ENCODE measurements at regions not wholly inside any gene's neighbourhood (a gene's known extent, or its start where the extent isn't known, plus 50 kb on each side); places are given as distances from the start of the nearest gene placed in this dataset.

DNA sequence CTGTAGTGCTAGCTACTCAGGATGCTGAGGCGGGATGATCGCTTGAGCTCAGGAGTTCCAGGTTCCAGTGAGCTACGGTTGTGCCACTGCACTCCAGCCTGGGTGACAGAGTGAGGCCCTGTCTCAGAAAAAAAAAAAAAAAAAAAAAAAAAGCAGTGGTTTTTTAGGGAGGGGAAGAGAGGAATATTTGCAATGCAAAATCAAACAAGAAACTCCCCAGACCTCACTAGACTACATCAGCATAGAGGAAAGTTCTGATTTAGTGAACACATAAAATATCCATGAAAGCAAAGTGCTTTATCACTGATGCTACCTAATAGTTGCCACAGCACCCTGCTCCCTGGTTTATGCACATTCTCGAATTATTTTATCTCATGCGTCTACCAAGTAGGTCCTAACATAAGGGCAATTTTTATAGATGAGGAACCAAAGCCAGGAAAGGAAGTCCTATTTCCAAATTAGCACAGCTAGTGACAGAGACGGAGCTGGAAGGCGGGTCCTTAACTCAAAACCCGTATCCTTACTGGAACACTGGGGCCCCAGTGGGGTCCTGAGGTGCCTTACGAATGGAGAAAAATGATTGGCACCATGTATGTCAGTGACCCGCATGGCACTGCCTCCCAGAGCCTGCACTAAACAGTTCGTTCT lies 50.7 kb upstream of the GPR157 start:
- H3K27ac ChIP-seq: no peak overlapping the region
- POLR2A ChIA-PET (ENCODE audit: low non-redundant PET): interaction anchor here (0.7 to 0.8 kb wide), 2 partner anchors 21 to 54 kb away, joined by 3 to 8 read pairs; no protein-coding TSS in a partner anchor
- CTCF ChIA-PET: interaction anchor here (0.6 kb wide), 2 partner anchors 63 to 364 kb away, joined by 3 to 5 read pairs; no protein-coding TSS in a partner anchor
- no peak for DNase-seq (ENCODE audit: low spot score)
- TF ChIP-seq, protein P1, sequence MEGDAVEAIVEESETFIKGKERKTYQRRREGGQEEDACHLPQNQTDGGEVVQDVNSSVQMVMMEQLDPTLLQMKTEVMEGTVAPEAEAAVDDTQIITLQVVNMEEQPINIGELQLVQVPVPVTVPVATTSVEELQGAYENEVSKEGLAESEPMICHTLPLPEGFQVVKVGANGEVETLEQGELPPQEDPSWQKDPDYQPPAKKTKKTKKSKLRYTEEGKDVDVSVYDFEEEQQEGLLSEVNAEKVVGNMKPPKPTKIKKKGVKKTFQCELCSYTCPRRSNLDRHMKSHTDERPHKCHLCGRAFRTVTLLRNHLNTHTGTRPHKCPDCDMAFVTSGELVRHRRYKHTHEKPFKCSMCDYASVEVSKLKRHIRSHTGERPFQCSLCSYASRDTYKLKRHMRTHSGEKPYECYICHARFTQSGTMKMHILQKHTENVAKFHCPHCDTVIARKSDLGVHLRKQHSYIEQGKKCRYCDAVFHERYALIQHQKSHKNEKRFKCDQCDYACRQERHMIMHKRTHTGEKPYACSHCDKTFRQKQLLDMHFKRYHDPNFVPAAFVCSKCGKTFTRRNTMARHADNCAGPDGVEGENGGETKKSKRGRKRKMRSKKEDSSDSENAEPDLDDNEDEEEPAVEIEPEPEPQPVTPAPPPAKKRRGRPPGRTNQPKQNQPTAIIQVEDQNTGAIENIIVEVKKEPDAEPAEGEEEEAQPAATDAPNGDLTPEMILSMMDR (conservative IDR thresholded peaks at IDR 0.05; ENCODE audit: low read depth): no peak

DNA sequence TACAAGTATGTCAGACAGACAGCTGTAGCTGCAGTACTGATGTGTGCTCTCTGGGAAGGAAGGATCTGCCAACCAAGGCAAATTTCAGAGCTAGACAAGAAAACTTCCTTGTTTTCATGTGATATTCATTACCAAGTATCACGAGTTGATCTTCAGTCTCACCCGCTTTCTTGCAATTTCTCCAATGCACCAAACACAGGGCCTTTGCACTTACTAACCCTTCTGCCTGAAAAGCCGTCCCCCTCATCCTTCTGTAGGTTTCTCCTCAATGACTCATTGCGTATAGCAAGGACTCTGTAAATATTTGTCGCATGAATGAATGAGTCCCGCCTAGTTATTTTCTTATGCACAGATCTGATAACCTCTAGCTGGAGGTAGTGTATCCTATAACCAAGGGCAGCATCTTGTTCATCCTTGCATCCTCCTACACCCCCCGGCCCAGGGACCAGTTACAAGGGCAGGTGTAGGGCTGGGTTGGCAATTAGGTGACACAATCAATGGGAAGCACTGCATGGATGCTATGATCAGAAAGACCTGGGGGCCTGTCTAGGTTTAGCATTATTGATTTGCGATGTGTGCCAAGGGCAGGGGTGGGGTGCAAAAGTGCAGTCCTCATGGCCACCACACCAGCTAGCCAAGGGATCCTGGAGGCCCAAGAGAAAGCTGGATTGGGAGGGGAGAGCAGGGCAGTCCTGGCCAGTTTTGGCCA lies 51.4 kb upstream of the GPR157 start:
- CTCF ChIA-PET: interaction anchor here (0.6 to 1.1 kb wide), 12 partner anchors 8 to 324 kb away, joined by 3 to 9 read pairs (median 4); no protein-coding TSS in a partner anchor
- DNase-seq (ENCODE audit: low spot score): no peak
- POLR2A ChIA-PET (ENCODE audit: low non-redundant PET): interaction anchor here (0.6 to 0.8 kb wide), 2 partner anchors 21 to 407 kb away, joined by 3 to 4 read pairs; no protein-coding TSS in a partner anchor
- TF ChIP-seq, protein P1 (conservative IDR thresholded peaks at IDR 0.05; ENCODE audit: low read depth): no peak
- H3K27ac ChIP-seq: no peak overlapping the region

DNA sequence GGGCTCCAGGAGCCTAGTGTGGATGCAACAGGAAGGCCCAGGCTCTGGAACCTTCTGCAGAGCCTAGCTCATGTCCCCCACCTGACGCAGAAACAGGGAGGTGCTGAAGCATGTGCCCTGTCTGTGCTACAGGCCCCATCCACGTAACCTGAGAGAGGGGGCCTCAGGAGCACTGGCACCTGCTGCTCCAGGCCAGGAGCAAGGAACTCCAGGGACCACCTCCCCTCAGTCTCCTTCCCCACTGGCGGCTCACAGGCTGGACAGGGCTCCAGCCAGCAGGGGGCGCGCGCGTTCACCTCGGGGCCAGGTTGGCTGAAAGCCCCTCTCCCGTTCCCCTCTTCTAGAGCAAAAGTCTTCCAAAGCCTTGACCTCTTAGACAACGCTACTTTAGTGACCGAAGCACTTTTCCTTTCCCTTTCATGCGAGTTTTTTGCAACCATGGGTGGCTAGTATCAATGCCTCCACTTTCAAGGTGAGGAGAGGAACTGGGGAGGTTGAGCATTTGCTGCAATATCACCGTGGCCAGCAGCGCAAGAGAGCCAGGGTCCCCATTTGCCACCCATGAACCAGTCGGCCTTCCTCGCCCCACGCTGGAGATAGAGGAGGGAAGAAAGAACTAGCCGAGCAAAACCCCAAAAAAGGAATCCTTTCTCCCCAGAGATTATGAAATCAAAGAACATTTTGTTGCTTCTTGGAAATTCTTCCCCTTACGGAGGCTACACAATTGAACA lies 52.4 kb upstream of the GPR157 start:
- peak; percentile 59 for DNase-seq (ENCODE audit: low spot score)
- H3K27ac ChIP-seq: peak overlapping the region; percentile 71
- TF ChIP-seq, protein P1 (conservative IDR thresholded peaks at IDR 0.05; ENCODE audit: low read depth): peak; percentile 97
- ChIA-PET CTCF (interaction anchor here (0.6 to 1.7 kb wide), 15 partner anchors 9 to 383 kb away, joined by 3 to 9 read pairs (median 3); partner anchors contain the start of gene H6PD), POLR2A (ENCODE audit: low non-redundant PET) (interaction anchor here (0.6 kb wide), 1 partner anchor 406 kb away, joined by 4 read pairs; no protein-coding TSS in a partner anchor)

DNA sequence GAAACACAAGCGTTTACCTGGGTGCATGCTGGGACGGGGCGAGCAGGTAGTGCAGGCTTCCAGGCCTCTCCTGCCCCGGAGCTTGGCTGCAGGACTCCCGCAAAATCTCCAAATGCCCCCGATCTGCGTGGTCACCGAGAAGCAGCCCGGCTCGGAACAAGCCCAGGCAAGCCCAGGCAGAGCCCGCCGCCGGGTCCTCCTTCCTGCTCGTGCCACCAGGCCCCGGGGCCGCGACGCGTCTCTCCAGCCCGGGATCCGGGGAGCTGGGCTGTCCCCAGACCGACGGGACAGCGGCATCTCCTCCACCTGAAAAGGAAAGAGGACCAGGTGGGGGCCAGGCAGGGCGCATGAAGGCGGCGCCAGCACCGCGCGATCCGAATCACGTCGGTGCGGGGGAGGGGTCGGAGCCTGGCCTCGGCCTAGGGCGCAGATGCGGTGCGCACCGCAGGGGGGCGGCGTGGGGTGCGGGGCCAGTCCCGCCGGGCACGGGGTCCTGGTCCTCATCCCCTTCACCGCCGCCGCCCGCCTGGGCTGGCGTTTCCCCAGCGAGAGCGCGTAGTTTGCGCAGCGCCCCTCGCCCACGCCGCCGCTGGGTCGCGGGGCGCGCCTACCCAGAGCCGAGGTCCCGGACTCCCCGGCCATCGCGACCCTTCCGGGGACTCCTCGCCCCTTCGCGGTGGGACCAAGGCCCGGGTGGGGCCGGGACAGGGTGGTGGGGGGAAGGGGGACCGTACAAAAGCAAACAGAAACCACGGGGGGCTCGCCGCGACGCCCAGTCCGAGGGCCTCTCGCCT lies 52.4 kb upstream of the H6PD start:
- TF ChIP-seq, protein P1 (conservative IDR thresholded peaks at IDR 0.05; ENCODE audit: low read depth): no peak
- peak overlapping the region; percentile 71 for H3K27ac ChIP-seq
- ChIA-PET POLR2A (ENCODE audit: low non-redundant PET) (no interaction called here), CTCF (interaction anchor here (0.7 to 1.7 kb wide), 6 partner anchors 15 to 384 kb away, joined by 3 to 6 read pairs (median 3); partner anchors contain the start of gene H6PD)
- DNase-seq (ENCODE audit: low spot score): peak; percentile 62

DNA sequence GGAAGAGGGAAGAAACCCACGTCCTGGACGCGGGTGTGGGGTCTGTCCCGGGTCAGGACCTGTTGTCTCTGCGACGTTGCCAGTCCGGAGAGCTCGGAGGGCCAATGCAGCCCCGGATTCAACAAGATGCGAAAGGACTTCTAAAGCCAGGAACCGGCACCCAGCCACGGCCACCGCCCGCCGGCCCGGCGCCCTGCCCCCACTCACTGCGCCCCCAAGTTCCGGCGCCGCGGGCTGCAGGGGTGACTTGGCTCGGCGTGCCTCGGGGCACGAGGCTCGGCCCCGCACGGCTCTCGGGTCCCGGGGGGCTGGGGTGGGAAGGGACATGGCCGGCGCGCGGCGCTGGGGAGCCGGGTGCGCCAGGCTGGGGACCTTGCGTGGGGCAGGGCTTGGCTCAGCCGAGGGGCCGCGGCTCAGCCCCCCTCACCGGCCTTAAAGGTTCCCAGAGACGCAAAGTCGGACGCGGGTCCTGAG lies 51.8 kb upstream of the H6PD start:
- DNase-seq (ENCODE audit: low spot score): no peak
- TF ChIP-seq, protein P1 (conservative IDR thresholded peaks at IDR 0.05; ENCODE audit: low read depth): no peak
- peak overlapping the region; percentile 71 for H3K27ac ChIP-seq
- CTCF ChIA-PET: interaction anchor here (1.0 to 1.7 kb wide), 2 partner anchors 51 to 72 kb away, joined by 3 to 6 read pairs; partner anchors contain the start of gene H6PD
- POLR2A ChIA-PET (ENCODE audit: low non-redundant PET): no interaction called here

Data from RWPE1 (cell line).